ENCODE measurements at regions not wholly inside any gene's neighbourhood (a gene's known extent, or its start where the extent isn't known, plus 50 kb on each side); places are given as distances from the start of the nearest gene placed in this dataset.
"Not testable (repeated sequence)": the region's sequence is repeated elsewhere in the genome, so short reads cannot be mapped to it uniquely, and the experiment has no call there.

DNA sequence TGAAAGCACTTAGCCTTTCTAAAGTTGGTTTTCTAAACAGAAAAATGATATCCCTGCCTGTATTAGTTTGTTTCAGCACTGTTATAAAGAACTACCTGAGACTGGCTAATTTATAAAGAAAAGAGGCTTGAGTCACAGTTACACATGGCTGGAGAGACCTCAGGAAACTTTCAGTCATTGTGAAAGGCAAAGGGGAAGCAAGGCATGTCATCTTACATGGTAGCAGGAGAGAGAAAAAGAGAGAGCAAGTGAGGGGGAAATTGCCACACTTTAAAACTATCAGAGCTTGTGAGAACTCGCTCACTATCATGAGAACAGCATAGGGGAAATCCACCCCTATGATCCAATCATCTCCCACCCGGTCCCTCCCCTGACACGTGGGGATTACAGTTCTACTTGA is 64.9 kb downstream of the FAM170A start:
- no peak for FAIRE-seq

DNA sequence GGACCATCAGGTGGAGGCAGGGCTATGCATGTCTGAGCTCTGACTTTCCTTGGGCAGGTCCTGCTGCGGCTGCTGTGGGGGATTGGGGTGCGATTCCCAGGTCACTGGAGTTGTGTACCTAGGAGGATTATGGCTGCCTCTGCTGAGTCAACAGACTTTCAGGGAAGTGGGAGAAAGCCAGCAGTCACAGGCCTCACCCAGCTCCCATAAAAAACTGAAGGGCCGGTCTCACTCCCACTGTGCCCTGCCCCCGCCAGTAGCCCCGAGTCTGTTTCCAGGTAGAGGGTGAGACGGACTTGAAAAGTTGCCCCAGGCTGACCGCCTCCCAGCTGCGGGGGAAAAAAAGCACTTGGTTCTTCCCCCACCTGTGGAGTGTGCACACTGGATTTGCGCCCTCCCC is 76.7 kb downstream of the FAM170A start:
- FAIRE-seq, result no peak

DNA sequence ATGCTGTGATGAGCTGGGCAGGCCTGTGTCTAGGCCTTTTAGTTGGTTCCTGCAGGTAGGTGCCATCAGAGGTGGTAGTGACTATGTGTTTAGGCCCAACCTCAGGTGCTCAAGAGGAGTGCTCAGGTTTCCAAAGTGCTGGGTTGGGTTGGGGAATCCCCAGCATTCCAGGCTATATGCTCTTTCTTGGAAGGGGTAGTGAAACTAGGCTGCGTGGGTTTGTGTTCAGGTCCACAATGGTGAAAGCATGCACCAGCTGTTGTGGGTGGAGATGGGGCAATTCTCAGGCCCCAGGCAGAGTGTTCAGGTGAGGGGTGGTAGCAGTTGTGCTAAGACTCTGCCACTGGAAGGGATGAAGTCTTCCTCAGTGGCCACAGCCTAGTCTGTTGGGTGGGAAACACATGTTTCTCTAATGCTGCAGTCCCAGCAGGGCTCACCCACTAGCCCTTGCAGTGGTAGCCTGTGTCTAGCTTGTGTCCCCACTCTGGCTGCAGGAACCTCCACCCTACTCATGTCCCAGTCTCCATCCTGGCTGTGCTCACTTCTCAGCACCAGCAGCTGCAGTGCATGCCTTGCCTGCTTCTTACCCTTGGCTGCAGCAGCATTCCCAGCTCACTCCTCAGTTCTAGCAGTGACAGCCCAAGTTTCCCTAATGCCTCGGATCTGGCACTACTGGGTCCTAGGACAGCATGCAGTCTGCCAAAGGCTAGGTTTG is 78.9 kb downstream of the FAM170A start:
- no peak for FAIRE-seq

DNA sequence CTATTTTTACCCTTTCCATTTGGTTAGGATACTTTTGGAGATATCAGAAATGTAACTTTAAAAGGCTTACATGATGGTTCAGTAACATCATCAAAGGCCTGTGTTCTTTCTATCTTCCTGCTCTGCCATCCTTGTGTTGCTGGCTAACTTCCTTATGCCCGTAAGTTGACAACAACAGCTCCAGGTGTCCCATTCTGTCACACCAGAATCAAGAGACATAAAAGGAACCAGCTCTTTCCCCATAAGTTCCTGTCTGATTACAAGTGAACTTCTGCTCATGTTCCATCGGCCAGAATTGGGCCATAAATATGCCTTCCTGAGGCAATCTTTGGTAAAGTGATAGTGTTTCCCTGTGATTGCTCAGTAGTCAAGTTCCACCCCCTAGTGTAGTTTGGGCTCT is 92.4 kb downstream of the FAM170A start:
- no peak for FAIRE-seq

DNA sequence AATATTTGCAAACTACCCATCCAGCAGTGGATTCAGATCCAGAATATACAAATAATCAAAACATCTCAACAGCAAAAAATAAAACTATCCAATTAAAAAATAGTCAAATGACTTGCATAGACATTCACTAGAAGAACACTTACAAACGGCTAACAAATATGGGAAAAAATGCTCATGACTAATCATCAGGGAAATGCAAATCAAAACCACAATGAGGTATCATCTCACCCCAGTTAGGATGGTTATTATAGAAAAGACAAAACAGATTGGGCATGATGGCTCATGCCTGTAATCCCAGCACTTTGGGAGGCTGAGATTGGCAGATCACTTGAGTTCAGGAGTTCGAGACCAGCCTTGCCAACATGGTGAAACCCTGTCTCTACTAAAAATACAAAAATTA is 95.9 kb downstream of the FAM170A start:
- FAIRE-seq, result not testable (repeated sequence)

DNA sequence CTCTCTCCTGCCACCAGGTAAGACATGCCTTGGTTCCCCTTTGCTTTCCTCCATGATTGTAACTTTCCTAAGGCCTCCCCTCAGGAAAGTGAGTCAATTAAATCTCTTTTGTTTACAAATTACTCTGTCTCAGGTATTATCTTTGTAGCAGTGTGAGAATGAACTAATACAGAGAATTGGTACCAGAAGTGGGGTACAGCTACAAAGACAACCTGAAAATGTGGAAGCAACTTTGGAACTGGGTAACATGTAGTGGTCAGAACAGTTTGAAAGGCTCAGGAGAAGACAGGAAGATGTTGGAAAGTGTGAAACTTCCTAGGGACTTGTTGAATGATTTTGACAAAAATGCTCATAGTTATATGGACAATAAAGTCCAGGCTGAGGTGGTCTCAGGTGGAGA is 97.2 kb downstream of the FAM170A start:
- FAIRE-seq, result no peak

DNA sequence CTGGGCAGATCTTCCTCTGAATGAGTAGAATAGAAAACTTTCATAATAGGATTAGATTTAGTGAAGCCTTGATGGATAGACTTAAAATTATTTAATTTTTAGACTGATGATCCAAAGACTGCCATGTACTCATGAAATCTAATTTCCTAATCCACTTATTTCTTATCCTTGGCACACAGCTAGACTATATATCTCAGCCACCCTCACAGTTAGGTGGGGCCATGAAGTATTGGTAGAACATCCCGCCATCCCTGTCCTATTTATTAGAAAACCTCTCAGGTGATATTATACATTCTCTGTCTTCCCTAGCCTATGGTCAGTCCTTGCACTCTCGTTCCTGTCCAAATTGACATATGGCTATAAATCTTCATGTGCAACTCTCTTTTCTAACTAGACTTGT is 110.9 kb downstream of the FAM170A start:
- no peak for FAIRE-seq

DNA sequence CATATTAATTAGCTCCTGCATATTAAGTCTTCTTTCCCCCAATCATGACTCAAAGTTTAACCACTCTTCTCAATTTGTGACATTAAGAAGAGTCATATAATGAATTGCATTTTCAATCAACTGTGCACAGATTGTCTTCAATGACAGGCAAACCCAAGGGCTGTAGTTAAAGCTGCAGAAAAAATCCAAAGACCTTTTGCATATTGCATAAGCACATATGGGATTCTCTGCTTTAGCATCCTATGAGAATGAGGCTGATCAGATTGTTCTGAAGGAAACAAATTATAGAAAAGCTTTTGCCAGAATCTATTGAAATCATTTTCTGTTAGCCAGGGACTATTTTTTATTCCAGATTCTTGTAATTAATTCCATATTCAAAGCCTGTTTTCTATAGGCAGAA is 112.3 kb downstream of the FAM170A start:
- no peak for FAIRE-seq

DNA sequence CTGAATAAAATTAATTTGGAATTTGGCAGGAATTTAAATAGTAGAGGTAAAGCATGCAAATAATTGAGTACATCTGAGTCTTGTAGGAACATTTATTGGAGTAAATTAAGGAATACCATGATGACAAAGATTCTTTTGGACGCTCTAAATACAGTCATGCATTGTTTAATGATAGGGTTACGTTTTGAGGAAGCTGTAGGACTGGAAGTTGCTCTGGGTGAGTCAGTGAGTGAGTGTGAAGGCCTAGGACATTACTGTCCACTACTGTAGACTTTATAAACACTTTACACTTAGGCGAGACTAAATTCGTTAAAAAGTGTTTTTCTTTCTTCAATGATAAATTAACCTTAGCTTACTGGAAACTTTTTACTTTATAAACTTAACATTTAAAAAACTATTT is 113.0 kb downstream of the FAM170A start:
- no peak for FAIRE-seq

DNA sequence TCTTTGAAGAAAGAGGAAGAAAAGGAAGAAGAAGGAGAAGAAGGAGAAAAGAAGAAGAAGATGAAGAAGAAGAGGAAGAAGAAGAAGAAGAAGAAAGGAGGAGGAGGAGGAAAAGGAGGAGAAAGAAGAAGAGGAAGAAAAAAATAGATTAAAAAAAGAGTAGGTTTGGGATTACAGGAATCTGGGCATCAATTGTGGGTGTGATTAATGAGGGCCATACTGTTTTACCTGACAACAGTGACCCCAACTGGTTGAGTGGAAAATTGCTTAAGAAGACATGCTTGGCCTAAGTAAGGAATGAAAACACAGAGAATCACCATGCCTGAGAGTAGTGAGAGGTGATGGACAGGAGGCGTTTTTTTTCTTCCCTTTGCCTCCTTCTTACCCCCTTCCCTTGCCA is 114.6 kb downstream of the FAM170A start:
- FAIRE-seq, result no peak

DNA sequence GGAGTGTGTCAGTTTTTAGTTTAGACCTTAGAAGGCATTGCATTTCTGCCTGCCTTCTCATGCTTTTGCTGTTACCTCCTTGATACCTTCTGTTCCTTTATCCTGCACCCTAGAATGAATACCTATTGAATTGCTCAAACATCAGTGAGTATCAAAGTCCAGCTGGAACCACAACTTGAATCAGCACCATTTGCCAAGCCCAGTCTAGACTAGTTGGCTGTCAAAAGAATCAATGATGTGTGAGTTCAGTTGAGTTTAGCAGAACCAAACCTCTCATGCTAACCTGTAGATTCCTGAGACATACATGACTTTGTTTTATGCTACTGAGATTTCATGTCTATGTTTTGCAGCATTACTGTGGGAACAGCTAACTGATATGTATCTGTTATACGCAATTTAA is 116.6 kb downstream of the FAM170A start:
- FAIRE-seq, result no peak

DNA sequence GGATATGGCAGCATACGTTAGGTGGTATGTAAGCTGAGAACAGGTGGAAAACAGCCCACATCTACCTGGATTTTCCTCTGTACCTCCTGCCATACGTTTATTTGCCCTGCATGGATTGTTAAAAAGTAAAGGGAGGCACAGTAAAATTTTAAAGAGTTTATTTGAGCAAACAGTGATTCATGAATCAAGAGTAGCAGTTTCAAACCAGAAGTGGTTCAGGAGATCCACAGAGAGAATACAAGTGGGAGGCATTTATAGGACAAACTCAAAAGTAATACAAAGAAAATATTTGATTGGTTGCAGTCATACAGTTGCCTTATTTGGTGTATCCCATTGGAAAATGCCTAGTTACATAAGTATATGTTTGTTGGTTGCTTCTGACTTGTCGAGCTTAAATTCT is 117.6 kb downstream of the FAM170A start:
- FAIRE-seq, result no peak

DNA sequence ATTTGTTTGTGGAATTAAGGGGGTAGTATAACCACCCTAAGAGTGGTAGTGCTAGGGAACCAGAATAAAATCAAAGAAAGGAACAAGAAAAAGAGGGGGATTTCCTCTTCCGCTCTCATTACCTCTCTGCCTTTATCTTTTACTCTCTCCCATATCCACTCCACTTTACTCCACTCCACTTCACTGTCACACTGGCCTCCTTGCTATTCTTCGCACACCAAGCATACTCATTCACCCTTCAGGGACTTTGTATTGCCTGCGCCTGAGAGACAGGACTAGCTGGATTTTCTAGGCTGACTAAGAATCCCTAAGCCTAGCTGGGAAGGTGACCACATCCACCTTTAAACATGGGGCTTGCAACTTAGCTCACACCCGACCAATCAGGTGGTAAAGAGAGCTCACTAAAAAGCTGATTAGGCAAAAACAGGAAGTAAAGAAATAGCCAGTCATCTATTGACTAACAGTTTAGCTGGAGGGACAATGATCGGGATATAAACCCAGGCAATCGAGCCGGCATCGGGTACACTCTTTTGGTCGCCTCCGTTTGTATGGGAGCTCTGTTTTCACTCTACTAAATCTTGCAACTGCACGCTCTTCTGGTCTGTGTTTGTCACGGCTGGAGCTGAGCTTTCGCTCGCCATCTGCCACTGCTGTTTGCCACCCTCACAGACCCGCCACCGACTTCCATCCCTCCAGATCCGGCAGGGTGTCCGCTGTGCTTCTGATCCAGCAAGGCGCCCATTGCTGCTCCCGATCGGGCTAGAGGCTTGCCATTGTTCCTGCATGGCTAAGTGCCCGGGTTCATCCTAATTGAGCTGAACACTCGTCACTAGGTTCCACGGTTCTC is 121.8 kb downstream of the FAM170A start:
- FAIRE-seq, result no peak

DNA sequence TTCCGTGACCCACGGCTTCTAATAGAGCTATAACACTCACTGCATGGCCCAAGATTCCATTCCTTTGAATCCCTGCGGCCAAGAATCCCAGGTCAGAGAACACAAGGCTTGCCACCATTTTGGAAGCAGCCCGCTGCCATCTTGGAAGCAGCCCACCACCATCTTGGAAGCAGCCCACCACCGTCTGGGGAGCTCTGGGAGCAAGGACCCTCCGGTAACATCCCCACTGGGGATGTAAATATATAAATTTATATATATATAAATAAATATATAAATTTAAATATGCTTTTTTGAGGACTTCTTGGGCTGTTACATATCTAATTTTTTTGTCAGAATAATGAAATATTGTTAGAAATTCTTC is 122.4 kb downstream of the FAM170A start:
- no peak for FAIRE-seq

DNA sequence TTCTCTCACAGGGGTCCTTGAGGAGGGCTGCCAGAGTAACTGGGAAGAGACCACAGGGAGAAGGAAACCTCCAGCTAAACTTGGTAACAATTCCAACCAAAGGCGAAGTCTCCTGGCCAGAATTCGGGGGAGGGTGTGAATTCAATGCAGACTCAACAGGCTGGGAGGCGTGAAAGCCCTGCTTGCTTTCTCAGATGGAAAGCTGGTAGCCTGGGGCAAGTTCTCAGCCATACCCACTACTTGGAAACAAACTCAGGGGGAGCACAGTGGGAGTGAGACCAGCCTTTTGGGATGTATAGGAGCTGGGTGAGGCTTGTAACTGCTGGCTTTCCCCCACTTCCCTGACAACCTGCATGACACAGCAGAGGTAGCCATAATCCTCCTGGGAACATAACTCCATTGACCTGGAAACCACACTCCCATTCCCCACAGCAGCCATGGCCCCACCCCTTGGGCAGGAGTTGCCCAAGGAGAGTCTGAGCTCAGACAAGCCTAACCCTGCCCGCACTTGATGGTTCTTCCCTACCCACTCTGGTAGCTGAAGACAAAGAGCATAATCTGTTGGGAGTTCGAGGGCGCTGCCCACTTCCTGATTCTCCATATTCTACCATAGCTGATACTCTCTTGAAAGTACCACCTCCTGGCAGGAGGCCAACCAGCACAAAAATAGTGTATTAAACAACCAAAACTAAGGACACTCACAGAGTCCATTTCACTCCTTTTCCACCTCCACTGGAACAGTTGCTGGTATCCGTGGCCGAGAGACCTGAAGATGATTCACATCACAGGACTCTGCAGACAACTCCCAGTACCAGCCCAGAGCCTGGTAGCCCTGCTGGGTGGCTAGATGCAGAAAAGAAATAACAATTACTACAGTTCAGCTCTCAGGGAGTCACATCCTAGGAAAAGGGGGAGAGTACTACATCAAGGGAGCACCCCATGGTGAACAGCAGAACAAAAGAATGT is 123.8 kb downstream of the FAM170A start:
- FAIRE-seq, result no peak

DNA sequence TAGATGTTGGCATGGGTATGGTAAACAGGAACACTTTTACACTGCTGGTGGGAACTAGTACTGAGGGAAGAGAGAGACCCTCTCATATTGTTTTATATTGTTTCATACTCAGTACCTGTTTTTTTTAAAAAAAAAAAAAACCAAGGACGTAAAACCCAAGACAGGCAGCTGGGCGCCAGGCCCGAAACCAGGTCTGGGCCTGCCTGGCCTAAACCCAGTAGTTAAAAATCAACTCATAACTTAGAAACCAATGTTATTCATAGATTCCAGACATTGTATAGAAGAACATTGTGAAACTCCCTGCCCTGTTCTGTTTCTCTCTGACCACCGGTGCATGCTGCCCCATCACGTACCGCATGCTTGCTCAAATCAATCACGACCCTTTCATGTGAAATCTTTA is 125.5 kb downstream of the FAM170A start:
- FAIRE-seq, result not testable (repeated sequence)

DNA sequence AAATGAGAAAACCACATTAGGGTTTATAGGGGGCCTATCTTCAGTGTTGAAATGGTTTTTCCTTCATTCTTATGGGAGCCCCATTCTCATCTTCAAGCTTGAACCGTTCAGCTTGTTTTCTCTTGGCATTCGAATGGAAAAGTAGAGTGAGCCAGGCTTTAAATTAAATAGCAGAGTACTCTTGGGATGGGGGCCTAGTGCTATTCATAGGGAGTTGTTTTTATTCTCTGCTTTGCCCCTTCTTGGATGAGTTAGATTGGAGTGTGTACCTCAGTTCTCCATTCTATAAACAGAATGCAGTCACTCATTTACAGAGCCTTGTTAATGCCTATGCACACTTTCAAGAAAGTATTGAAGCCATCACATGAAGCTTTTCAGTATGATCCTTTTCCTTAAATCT is 127.9 kb downstream of the FAM170A start:
- FAIRE-seq, result no peak

DNA sequence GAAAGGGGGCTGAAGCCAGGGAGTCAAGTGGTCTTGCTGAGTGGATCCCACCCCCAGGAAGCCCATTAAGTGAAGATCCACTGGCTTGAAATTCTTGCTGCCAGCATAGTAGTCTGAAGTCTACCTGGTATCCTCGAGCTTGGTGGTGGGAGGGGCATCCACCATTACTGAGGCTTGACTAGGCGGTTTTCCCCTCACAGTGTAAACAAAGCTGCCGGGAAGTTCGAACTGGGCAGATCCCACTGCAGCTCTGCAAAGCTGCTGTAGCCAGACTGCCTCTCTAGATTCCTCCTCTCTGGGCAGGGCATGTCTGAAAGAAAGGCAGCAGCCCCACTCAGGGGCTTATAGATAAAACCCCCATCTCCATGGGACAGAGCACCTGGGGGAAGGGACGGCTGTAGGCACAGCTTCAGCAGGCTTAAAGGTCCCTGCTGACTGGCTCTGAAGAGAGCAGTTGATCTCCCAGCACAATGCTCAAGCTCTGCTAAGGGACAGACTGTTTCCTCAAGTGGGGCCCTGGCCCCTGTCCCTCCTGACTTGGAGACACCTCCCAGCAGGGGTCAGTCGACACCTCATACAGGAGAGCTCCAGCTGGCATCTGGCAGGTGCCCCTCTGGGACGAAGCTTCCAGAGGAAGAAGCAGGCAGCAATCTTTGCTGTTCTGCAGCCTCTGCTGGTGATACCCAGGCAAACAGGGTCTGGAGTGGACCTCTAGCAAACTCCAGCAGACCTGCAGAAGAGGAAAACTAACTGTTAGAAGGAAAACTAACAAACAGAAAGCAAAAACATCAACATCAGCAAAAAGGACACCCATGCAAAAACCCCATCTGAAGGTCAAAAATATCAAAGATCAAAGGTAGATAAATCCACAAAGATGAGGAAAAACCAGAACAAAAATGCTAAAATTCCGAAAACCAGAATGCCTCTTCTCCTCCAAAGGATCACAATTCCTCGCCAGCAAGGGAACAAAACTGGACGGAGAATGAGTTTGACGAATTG is 140.6 kb downstream of the FAM170A start:
- FAIRE-seq, result not testable (repeated sequence)

DNA sequence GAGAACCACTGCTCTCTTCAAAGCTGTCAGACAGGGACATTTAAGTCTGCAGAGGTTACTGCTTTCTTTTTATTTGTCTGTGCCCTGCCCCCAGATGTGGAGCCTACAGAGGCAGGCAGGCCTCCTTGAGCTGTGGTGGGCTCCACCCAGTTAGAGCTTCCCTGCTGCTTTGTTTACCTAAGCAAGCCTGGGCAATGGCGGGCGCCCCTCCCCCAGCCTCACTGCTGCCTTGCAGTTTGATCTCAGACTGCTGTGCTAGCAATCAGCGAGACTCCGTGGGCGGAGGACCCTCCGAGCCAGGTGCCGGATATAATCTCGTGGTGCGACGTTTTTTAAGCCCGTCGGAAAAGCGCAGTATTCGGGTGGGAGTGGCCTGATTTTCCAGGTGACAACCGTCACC is 150.8 kb downstream of the FAM170A start:
- FAIRE-seq, result not testable (repeated sequence)

DNA sequence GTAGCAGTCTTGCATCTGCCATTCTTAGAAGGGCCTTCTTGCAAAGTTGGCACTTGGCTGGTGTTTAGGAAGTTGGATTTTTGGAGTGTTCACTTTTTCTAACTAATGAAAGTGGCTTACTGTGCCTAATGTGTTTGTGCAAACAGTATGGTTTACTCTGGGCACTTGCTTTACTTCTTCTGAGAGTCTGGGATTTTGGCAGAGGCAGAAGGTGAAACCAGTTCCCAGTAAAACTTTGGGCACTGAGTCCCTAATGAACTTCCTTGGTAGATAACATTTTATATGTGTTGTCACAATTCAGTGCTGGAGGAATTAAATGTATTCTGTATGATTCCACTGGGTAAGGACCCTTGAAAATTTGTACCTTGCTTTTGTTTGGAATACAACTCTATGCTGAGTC is 155.7 kb downstream of the FAM170A start:
- no peak for FAIRE-seq

DNA sequence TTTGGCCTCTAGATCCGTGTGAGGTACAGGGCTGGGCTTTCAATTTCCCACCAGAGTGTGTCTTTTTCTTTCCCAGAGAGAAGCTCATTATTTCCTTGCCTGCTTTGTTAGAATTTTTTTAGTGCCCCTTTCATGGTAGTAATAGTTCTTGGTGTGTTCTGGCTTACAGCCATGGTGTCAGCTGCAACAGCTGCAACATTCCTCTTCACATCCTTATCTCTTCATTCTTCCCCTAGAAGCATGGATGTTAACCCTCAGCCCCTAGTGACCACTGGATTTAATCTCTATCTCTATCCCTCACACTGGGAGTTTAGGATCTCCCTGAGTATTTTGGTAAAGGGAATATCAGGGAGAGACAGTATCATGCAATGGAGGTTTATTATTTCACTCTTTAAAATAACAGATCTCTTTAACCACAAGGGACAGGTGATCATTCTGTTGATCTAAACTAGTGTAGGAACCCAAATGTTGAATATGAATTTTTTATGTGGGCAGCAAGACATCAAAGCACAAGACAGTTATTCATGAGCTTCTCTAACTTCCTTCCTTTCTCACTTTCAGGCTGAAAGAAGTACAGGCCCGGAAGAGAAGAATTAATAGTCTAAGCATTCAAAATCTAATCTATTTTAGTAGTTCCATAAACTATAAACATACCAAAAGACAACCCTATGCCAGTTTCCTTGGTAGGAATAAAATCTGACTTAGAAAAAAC is 160.2 kb downstream of the FAM170A start:
- FAIRE-seq, result no peak
